ENCODE measurements at regions not wholly inside any gene's neighbourhood (a gene's known extent, or its start where the extent isn't known, plus 50 kb on each side); places are given as distances from the start of the nearest gene placed in this dataset.

GRCh38 chr1:117735045-117735992 is 129.5 kb downstream of the TENT5C start:
- TF ChIP-seq CTCF (IDR thresholded peaks at IDR 0.05) (no peak), POLR2A (IDR thresholded peaks at IDR 0.05) (no peak)

Data from body of pancreas (tissue), 4 donors.